ENCODE measurements at regions not wholly inside any gene's neighbourhood (a gene's known extent, or its start where the extent isn't known, plus 50 kb on each side); places are given as distances from the start of the nearest gene placed in this dataset.

DNA sequence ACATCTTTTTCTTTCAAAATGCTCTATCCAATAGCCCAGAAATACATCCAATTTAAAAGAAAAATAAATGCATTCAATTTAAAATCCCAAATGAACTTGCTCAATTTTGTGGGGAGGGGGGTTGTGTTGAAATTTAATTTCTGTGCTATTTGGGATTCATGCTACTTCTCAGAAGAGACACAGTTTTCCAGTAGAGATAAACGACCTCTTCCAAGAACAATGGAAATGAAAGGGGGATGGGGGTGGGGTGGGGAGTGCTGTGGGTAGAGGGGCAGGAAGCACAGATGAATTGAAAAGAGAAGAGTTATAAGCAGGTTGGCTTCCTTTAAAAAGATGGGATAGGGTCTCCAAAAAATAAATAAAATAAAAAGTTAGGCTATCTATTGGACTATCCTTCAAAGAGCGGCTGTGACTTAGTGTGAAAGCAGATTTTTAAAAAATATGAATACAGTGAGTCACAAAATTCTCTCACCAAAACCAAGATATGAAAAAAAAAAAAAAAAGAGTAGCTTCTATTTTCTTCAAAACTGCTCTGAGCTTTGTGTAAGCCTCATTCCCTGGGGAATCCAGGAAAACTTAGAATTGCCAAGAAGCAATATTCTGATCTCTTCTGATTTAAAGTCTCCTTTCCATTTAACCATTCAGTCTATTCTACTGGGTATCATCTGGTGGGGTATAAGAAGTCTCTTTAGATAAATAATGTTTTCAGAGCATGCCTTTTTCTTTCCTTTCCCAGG, 324.3 kb downstream of the PTTG2 start:
- no peak for TF ChIP-seq CTCF (conservative IDR thresholded peaks at IDR 0.05 in 1 of 2, IDR thresholded peaks at IDR 0.05 in 1 of 2; ENCODE audit: extremely low read depth in 1 of 2, insufficient read depth in 1 of 2, low read depth in 1 of 2, low read length in 2 of 2)
- TF ChIP-seq EZH2 (IDR thresholded peaks at IDR 0.05; ENCODE audit: borderline replicate concordance, low read length): no peak
